ENCODE measurements at regions not wholly inside any gene's neighbourhood (a gene's known extent, or its start where the extent isn't known, plus 50 kb on each side); places are given as distances from the start of the nearest gene placed in this dataset.

DNA sequence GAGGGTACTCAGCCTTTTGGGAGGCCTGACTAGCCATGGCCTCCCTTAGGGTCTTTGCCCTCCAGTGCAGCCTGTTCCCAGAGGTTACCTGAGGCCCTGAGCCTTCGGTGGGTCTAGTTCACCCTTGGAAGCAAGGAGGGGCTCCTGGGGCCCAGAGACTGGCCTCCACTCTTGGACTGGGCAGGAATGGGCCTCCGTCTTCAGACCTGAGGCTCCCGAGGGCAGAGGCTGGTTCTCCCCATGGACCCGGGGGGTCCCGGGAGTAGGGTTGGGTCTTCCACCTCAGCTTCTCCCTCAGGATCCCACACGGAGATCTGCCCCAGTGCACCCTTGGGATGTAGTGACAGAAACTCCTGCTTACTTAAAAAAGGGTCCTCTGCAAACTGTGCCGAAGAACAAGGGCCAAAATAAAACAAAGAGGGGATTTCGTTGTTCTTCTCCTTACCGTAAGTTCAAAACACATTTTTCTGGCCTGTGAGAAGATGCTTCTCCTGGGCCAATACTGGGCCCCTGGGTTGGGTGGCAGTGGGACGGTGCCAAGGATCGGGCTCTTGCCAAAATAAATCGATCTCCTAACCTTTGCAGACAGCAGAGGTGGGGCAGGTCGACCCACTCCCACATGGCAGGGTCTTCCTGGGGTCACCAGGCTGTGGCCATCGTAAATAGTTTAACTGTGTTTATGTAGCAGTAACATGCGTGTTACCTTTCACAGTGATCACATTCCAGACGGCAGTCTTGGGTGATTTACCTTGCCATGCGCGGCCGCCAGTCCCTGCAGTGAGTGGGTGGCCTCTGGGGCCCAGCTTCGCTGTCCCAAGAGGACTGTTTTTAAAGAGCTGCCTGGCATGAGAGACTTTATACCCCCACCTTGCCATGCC lies 151.8 kb downstream of the VEGFA start:
- TF ChIP-seq POLR2A (IDR thresholded peaks at IDR 0.05; ENCODE audit: insufficient read depth in 1 of 2, low read depth in 2 of 2, low read length in 2 of 2): no peak
- TF ChIP-seq NFIC (IDR thresholded peaks at IDR 0.05; ENCODE audit: low read length): no peak
- TF ChIP-seq, protein P1, sequence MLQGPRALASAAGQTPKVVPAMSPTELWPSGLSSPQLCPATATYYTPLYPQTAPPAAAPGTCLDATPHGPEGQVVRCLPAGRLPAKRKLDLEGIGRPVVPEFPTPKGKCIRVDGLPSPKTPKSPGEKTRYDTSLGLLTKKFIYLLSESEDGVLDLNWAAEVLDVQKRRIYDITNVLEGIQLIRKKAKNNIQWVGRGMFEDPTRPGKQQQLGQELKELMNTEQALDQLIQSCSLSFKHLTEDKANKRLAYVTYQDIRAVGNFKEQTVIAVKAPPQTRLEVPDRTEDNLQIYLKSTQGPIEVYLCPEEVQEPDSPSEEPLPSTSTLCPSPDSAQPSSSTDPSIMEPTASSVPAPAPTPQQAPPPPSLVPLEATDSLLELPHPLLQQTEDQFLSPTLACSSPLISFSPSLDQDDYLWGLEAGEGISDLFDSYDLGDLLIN (CRISPR knock-in tag; IDR thresholded peaks at IDR 0.05; ENCODE audit: borderline replicate concordance): no peak
